Activated CD8-positive, alpha-beta memory T cell treated with anti-CD3 and anti-CD28 coated beads, Interleukin-2, amount 50 U/mL, for 24 hours (primary cell): ENCODE measurements at regions not wholly inside any gene's neighbourhood (a gene's known extent, or its start where the extent isn't known, plus 50 kb on each side); places are given as distances from the start of the nearest gene placed in this dataset.

Experiments used
- DNase-seq: peaks from one replicate; pipeline ENCODE4 v3.0.0-alpha.2; 2020; ENCODE audit errors: extremely low read depth

DNA sequence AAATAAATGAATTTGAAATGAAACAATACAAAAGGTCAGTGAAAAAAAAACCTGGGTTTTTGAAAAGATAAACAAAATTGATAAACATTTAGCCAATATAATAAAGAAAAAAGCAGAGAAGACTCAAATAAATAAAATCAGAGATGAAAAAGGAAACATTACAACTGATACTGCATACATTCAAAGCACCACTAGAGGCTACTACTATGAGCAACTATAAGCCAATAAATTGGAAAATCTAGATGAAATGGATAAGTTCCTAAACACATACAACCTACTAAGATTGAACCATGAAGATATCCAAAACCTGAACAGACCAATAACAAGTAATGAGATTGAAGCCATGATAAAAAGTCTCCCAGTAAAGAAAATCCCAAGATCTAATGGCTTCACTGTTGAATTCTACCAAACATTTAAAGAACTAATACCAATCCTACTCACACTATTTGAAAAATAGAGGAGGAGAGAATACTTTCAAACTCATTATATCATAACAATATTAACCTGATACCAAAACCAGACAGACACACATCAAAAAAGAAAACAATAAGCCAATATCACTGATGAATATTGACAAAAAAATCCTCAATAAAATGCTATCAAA lies 80.8 kb upstream of the CERS6 start:
- DNase-seq: no peak

DNA sequence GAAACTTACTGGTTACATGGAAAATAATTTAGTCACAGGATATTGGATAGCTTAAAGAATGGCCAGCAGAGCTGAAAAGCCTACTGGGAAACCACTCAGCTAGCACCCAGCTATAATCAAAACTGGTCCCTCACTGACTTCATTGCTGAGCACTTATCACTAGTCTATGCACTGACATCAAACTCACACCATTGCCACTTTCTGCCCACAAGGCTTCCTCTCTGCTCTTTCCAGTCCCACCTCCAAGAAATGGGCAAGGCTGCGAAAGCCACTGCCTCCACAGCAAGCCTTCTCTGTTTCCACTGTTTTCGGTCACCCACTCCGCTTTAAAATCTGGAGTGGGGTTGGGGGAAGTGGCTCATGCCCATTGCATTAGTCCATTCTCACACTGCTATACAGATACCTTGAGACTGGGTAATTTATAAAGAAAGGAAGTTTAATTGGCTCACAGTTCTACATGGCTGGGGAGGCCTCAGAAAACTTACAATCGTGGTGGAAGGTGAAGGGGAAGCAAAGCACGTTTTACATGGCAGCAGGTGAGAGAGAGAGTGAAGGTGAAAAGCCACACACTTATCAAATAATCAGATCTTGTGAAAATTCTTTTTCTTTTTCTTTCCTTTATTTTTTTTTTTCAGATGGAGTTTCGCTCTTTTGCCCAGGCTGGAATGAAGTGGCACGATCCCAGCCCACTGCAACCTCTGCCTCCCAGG lies 77.0 kb upstream of the CERS6 start:
- DNase-seq: no peak

DNA sequence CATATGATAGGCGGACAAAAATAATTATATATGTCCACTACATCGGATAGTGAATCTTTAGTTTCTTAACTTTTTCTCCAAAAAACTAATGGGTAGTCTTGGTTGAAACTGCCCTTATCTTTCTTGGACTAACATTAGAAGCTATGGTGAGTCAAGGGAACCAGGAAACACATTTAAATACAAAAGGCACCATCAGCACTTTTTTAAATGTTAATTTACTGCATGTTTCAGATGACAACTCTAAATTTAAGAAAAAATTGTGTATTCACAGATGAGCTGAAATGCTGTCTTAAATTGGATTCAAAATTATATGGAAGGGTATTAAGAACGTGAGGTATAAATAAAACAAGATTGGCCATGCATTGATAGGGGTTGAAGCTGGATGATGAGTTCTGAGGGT lies 75.6 kb upstream of the CERS6 start:
- DNase-seq: no peak

DNA sequence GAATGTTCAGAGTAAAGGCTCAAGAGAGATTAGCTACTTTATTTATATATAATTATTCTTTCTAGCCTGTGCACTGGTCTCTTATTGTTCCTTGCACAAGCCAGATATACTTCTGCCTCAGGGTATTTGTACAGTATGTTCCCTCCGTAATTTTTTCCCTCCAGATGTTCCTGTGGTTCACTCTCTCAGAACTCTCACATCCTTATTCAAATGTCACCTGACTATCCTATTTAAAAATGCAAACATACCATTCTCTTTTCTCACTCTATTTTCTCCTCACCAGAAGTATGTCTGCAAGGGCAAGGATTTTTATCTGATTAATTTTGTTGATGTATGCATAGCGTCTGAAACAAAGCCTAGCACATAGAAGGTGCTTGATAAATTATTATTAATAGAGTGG lies 64.0 kb upstream of the CERS6 start:
- DNase-seq: no peak

DNA sequence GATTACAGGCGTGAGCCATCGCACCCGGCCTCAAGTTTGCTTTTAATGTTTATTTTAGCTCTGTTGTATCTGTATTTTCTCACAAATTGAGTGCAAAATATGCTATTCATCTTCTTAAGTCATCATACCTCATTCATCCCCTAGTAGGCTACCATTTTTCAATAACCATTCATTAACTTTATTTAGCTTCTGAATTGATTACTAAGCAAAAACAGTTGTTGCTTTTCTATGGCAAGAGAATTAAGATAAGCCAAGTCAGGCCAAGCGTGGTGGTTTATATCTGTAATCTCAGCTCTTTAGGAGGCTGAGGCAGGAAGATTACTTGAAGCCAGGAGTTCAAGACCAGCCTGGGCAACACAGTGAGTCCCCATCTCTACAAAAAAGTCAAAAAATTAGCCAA lies 63.3 kb upstream of the CERS6 start:
- DNase-seq: no peak

DNA sequence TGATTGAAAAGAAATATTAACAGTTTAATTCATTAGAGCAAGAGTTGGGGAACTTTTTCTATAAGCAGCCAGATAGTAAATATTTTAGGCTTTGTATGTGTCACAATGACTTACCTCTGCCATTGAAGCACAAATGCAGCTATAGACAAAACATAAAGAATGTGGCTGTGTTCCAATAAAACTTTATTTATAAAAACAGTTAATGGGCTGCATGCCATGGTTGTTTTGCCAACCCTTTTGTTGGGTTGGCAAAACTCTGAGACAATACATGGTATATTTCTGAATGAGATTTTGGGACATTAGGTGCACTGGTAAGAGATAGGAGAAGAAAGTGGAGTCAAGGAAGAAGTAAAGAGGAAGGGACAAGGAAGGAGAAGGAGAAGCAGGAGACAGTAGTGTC lies 61.8 kb upstream of the CERS6 start:
- DNase-seq: no peak

DNA sequence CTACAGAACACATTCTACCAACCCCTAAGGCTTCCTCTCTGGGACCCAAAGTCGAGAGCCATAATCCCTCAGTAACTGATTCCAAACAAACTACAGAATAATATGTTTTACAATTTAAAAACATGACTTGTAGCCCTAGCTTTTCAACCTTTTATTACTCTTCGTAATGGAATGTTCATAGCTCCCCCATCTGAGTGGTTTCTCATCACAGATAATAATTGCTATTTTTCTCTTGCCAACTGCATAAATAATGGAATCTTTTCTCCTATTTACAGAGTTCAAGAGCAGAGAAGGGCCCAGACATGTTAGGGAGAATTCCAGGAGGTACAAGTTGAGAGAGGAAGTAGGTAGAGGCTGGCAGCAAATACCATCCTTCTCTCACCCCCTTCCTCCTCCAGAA lies 59.9 kb upstream of the CERS6 start:
- no peak for DNase-seq

DNA sequence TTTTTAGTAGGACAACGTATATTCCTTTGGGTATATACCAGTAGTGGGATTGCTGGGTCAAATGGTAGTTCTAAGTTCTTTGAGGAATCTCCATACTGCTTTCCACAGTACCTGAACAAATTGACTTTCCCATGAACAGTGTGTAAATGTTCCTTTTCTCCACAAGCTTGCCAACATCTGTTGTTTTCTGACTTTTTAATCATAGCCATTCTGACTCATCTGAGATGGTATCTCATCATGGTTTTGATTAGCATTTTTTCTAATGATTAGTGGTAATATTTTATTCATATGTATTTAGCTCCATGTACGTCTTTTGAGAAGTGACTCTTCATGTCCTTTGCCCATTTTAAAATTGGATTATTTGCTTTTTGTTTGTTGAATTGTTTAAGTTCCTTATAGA lies 58.4 kb upstream of the CERS6 start:
- DNase-seq: no peak

DNA sequence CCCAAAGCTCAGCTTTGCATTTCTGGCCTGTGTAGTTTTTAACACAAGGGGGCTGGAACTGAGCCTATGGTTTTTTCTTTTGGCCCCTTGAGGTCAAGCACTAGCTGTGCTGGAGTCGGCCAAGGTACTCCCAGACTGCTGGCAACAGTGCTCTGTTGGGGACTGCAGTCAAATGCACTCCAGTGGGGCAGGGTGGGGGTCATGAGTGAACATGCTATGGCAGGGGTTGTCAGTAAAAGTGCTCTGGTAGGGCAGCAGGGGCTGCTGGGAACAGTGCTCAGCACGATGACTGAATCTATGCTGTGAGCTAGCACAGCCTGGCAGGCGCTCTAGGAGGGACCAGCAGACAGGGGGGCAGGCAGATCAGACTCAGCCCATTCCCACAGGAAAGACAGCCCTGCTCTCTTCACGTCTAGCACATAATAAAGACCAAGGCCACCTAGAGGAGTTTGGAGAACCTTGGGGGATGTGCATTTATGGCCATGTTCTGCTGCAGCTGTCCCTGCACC lies 55.0 kb upstream of the CERS6 start:
- no peak for DNase-seq

DNA sequence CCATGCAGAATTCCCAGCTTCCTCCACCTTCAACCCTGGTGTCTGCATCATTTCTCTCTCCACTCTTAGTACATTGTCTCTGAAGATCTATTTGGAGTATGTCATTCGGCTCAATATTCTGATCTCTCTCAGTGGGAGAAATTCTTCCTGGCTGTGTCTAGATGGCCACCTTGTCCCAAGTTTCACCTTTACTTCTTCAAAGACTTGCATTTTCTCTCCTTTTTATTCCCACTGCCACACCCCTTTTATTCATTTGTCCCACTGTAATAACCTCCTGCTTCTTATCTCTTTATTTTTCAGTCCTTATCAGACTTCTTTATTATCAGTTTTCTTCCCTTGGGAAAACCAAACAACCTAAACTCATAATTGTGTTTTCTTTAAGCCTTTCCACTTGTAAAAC lies 54.3 kb upstream of the CERS6 start:
- DNase-seq: no peak

DNA sequence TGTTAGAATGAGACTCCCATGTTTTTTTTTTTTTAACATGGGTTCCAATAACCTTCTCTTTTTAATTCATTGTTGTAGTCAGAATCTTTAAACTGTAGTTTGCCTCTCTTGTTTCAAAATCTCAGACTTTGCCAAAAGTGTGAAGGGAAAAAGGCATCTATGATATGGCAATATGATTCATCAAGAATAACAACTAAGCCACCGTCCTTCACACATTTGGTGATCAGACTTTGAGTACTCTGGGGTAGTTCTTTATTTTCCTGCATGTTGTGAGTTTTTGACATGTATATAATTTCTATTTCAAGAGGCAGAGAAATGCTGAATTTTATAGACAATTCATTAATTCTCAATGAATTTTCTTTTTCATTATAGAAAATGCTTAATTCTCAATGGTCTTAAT lies 53.5 kb upstream of the CERS6 start:
- no peak for DNase-seq

DNA sequence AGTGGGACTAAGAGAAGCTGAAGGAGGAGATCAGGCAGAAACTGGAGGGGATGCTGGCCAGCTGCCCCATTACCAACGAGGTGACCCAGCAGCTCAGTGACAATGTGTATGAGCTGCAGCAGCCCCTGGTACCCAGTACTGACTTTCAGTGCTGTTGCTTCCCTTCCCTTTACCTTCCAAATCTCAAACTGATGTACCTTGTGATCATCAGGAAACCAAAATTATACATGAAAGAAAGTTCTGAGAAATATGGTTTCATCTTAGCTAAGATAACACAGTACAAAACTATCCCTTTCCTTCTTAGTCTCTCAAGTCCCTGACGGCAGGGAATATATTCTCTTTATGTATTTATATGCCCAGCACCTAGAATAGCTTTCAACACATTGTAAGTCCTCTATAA lies 52.3 kb upstream of the CERS6 start:
- no peak for DNase-seq

DNA sequence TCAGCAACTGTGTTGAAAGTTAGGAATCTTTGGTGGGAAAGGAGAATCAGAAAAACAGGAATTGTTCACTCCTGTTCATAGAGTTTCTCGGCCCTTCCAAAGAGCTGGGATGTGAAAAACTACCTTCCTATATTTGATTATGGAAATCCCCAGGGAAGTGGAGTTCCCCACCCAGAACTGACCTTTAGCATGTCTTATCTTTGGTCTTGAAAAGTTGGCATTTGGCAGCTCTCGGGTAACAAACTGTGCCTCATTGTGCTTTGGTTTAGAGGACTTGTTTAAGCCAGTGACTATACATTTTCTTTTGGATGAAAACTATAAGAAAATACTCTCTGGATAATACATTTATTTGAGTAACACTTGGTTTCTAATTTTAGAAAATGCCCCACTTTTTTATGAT lies 51.3 kb upstream of the CERS6 start:
- DNase-seq: no peak
